ENCODE measurements at regions not wholly inside any gene's neighbourhood (a gene's known extent, or its start where the extent isn't known, plus 50 kb on each side); places are given as distances from the start of the nearest gene placed in this dataset.

DNA sequence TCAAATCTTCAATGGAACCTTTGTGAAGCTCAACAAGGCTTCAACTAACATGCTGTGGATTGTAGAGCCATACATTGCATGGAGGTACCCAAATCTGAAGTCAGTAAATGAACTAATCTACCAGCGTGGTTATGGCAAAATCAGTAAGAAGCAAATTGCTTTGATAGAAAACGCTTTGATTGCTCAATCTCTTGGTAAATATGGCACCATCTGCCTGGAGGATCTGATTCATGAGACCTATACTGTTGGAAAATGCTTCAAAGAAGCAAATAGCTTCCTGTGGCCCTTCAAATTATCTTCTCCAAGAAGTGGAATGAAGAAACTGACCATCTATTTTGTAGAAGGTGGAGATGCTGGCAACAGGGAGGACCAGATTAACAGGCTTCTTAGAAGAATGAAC is 54.7 kb upstream of the TTC39B start:
- no peak overlapping the region for H2AFZ ChIP-seq (ENCODE audit: low read depth, low read length)
- no peak overlapping the region for H3K27ac ChIP-seq (ENCODE audit: low read depth, low read length)
- H4K20me1 ChIP-seq (ENCODE audit: insufficient read depth, low read length): no peaks in the 10 kb centered on the region
- H3K36me3 Mint-ChIP-seq (ENCODE audit: low read depth, unreplicated experiment): no peaks in the 10 kb centered on the region
- H3K4me3 ChIP-seq (ENCODE audit: insufficient read depth, low read depth, low read length): no peak overlapping the region
- H3K9me3 Mint-ChIP-seq (ENCODE audit: unreplicated experiment): no peaks in the 10 kb centered on the region
- H3K27me3 Mint-ChIP-seq (ENCODE audit: low read depth, unreplicated experiment): no peaks in the 10 kb centered on the region
- no peak overlapping the region for H3K9ac ChIP-seq (ENCODE audit: low read length)
- no peak overlapping the region for H3K4me2 ChIP-seq (ENCODE audit: low read length)
- no peak overlapping the region for H3K27ac Mint-ChIP-seq (ENCODE audit: unreplicated experiment)
- no peaks in the 10 kb centered on the region for H3K36me3 ChIP-seq (ENCODE audit: insufficient read depth, low read length)
- H3K4me1 Mint-ChIP-seq (ENCODE audit: low read depth, unreplicated experiment): peaks cover 3% of the 10 kb centered on the region
- TF ChIP-seq EZH2 (IDR thresholded peaks at IDR 0.05; ENCODE audit: insufficient read depth, low read length) (no peak), CTCF (IDR thresholded peaks at IDR 0.05; ENCODE audit: insufficient read depth, low read depth, low read length) (no peak)
- DNase-seq (ENCODE audit: low read depth): no peak
- no peak overlapping the region for H3K4me3 Mint-ChIP-seq (ENCODE audit: unreplicated experiment)
- no peak for FAIRE-seq
- no peaks in the 10 kb centered on the region for H3K27me3 ChIP-seq (ENCODE audit: insufficient read depth, low read length)
- H3K4me1 ChIP-seq (ENCODE audit: insufficient read depth, low read length): no peaks in the 10 kb centered on the region
- no peaks in the 10 kb centered on the region for H3K9me3 ChIP-seq (ENCODE audit: insufficient read depth, low read depth, low read length)
- no peaks in the 10 kb centered on the region for H3K79me2 ChIP-seq (ENCODE audit: insufficient read depth, low read length)

- Mint-ChIP-seq H3K4me1 (ENCODE audit: low read depth, unreplicated experiment) (peaks cover 3% of the 10 kb centered on the region), H3K27me3 (ENCODE audit: low read depth, unreplicated experiment) (peaks cover 2% of the 10 kb centered on the region), H3K36me3 (ENCODE audit: low read depth, unreplicated experiment) (no peaks in the 10 kb centered on the region), H3K27ac (ENCODE audit: unreplicated experiment) (no peak overlapping the region), H3K9me3 (ENCODE audit: unreplicated experiment) (no peaks in the 10 kb centered on the region), H3K4me3 (ENCODE audit: unreplicated experiment) (no peak overlapping the region)
- H3K27ac ChIP-seq (ENCODE audit: low read depth, low read length): no peak overlapping the region
- H2AFZ ChIP-seq (ENCODE audit: low read depth, low read length): no peak overlapping the region
- no peaks in the 10 kb centered on the region for H3K27me3 ChIP-seq (ENCODE audit: insufficient read depth, low read length)
- H4K20me1 ChIP-seq (ENCODE audit: insufficient read depth, low read length): no peaks in the 10 kb centered on the region
- H3K36me3 ChIP-seq (ENCODE audit: insufficient read depth, low read length): no peaks in the 10 kb centered on the region
- FAIRE-seq (no peak), DNase-seq (ENCODE audit: low read depth) (no peak)
- no peak overlapping the region for H3K9ac ChIP-seq (ENCODE audit: low read length)
- H3K4me1 ChIP-seq (ENCODE audit: insufficient read depth, low read length): no peaks in the 10 kb centered on the region
- no peaks in the 10 kb centered on the region for H3K79me2 ChIP-seq (ENCODE audit: insufficient read depth, low read length)
- no peak overlapping the region for H3K4me2 ChIP-seq (ENCODE audit: low read length)
- TF ChIP-seq EZH2 (IDR thresholded peaks at IDR 0.05; ENCODE audit: insufficient read depth, low read length): no peak
- TF ChIP-seq CTCF (IDR thresholded peaks at IDR 0.05; ENCODE audit: insufficient read depth, low read depth, low read length): no peak
- H3K9me3 ChIP-seq (ENCODE audit: insufficient read depth, low read depth, low read length): no peaks in the 10 kb centered on the region
- H3K4me3 ChIP-seq (ENCODE audit: insufficient read depth, low read depth, low read length): no peak overlapping the region
Observed at GRCh38 chr9:15357050-15357653, 50.1 kb upstream of the TTC39B start.
